ENCODE measurements at regions not wholly inside any gene's neighbourhood (a gene's known extent, or its start where the extent isn't known, plus 50 kb on each side); places are given as distances from the start of the nearest gene placed in this dataset.

GRCh38 chr2:76323381-76323780 lies 612.7 kb upstream of the GCFC2 start:
- Histone ChIP-seq H3K4me1 (no peaks in the 10 kb centered on the region), H3K36me3 (ENCODE audit: control insufficient read depth, insufficient read depth, low read length) (no peaks in the 10 kb centered on the region), H3K27me3 (ENCODE audit: control insufficient read depth, insufficient read depth, low read length) (no peaks in the 10 kb centered on the region), H3K27ac (no peak overlapping the region), H3K9ac (no peak overlapping the region), H3K4me2 (ENCODE audit: low read length) (no peak overlapping the region), H3K9me3 (ENCODE audit: control insufficient read depth, low read length) (no peaks in the 10 kb centered on the region), H3K79me2 (no peaks in the 10 kb centered on the region), H2AFZ (no peak overlapping the region), H3K4me3 (ENCODE audit: low read depth, low read length) (no peak overlapping the region)
- no peak for TF ChIP-seq CTCF (IDR thresholded peaks at IDR 0.05)

- Histone ChIP-seq H2AFZ (no peak overlapping the region), H3K9me3 (ENCODE audit: control insufficient read depth, low read length) (no peaks in the 10 kb centered on the region), H3K9ac (no peak overlapping the region), H3K36me3 (ENCODE audit: control insufficient read depth, insufficient read depth, low read length) (no peaks in the 10 kb centered on the region), H3K27me3 (ENCODE audit: control insufficient read depth, insufficient read depth, low read length) (no peaks in the 10 kb centered on the region), H3K4me2 (ENCODE audit: low read length) (no peak overlapping the region), H3K27ac (no peak overlapping the region), H3K4me1 (no peaks in the 10 kb centered on the region), H3K4me3 (ENCODE audit: low read depth, low read length) (no peak overlapping the region), H3K79me2 (no peaks in the 10 kb centered on the region)
- no peak for TF ChIP-seq CTCF (IDR thresholded peaks at IDR 0.05)
Observed at GRCh38 chr2:76320716-76321115, 610.0 kb upstream of the GCFC2 start.

GRCh38 chr2:76318848-76319360 lies 608.2 kb upstream of the GCFC2 start:
- Histone ChIP-seq H3K9me3 (ENCODE audit: control insufficient read depth, low read length) (no peaks in the 10 kb centered on the region), H3K4me1 (no peaks in the 10 kb centered on the region), H3K4me3 (ENCODE audit: low read depth, low read length) (no peak overlapping the region), H3K4me2 (ENCODE audit: low read length) (no peak overlapping the region), H3K27ac (no peak overlapping the region), H2AFZ (no peak overlapping the region), H3K79me2 (no peaks in the 10 kb centered on the region), H3K9ac (no peak overlapping the region), H3K27me3 (ENCODE audit: control insufficient read depth, insufficient read depth, low read length) (no peaks in the 10 kb centered on the region), H3K36me3 (ENCODE audit: control insufficient read depth, insufficient read depth, low read length) (no peaks in the 10 kb centered on the region)
- no peak for TF ChIP-seq CTCF (IDR thresholded peaks at IDR 0.05)

- TF ChIP-seq CTCF (IDR thresholded peaks at IDR 0.05): no peak
- no peaks in the 10 kb centered on the region for H3K79me2 ChIP-seq
- H3K27ac ChIP-seq: no peak overlapping the region
- no peak overlapping the region for H3K4me2 ChIP-seq (ENCODE audit: low read length)
- H3K9me3 ChIP-seq (ENCODE audit: control insufficient read depth, low read length): no peaks in the 10 kb centered on the region
- H3K4me1 ChIP-seq: no peaks in the 10 kb centered on the region
- no peaks in the 10 kb centered on the region for H3K27me3 ChIP-seq (ENCODE audit: control insufficient read depth, insufficient read depth, low read length)
- H3K36me3 ChIP-seq (ENCODE audit: control insufficient read depth, insufficient read depth, low read length): no peaks in the 10 kb centered on the region
- no peak overlapping the region for H3K9ac ChIP-seq
- no peak overlapping the region for H2AFZ ChIP-seq
- no peak overlapping the region for H3K4me3 ChIP-seq (ENCODE audit: low read depth, low read length)
Observed at GRCh38 chr2:76316691-76317090, 606.0 kb upstream of the GCFC2 start.

GRCh38 chr2:76314271-76315020 lies 603.7 kb upstream of the GCFC2 start:
- Histone ChIP-seq H3K4me1 (no peaks in the 10 kb centered on the region), H3K36me3 (ENCODE audit: control insufficient read depth, insufficient read depth, low read length) (no peaks in the 10 kb centered on the region), H3K27ac (no peak overlapping the region), H3K9me3 (ENCODE audit: control insufficient read depth, low read length) (no peaks in the 10 kb centered on the region), H3K27me3 (ENCODE audit: control insufficient read depth, insufficient read depth, low read length) (no peaks in the 10 kb centered on the region), H2AFZ (no peak overlapping the region), H3K4me3 (ENCODE audit: low read depth, low read length) (no peak overlapping the region), H3K79me2 (no peaks in the 10 kb centered on the region), H3K9ac (no peak overlapping the region), H3K4me2 (ENCODE audit: low read length) (no peak overlapping the region)
- TF ChIP-seq CTCF (IDR thresholded peaks at IDR 0.05): no peak
